Endothelial cell of umbilical vein (primary cell): ENCODE measurements at regions not wholly inside any gene's neighbourhood (a gene's known extent, or its start where the extent isn't known, plus 50 kb on each side); places are given as distances from the start of the nearest gene placed in this dataset.

Source experiments
- BruUV-seq: library from RNA; stranded (reverse); fragments of 400-500 nt; replicated peaks from 2 replicates; lab custom pipeline; 2021; lab: Mats Ljungman, UMichigan
- CTCF ChIA-PET: fragments of 300-600, 350-600 bp; sonication (Branson Sonifier 250); formaldehyde crosslinking; loops from one replicate; lab custom pipeline; 2021; ENCODE audit warnings: antibody characterized with exemption, inconsistent platforms; lab: Charles Lee
- POLR2A ChIA-PET: fragments of 300-600, 350-600 bp; sonication (Branson Sonifier 250); formaldehyde crosslinking; loops from one replicate; lab custom pipeline; 2021; ENCODE audit warnings: antibody characterized with exemption, inconsistent platforms; lab: Charles Lee
- DNase-seq: peaks from one replicate; pipeline ENCODE4 v3.0.0-alpha.2; 2011; ENCODE audit warnings: low read depth, low spot score
- FAIRE-seq: peaks from 2 replicates; lab custom pipeline; 2011; peaks lifted over from hg19 to GRCh38; lab: Jason Lieb, UNC
- H2AFZ ChIP-seq: 2 replicates; pipeline ENCODE4 v1.6.0; 2012; ENCODE audit warnings: low read depth, low read length, control low read depth, inconsistent platforms
- H3K27ac ChIP-seq: 2 replicates; pipeline ENCODE4 v1.5.1; 2011; ENCODE audit warnings: low read depth, mild to moderate bottlenecking, control low read depth, low read length, moderate library complexity; ENCODE audit not compliant: insufficient read depth
- H3K27me3 ChIP-seq, 2 experiments: 2 replicates each; pipeline versions ENCODE4 v1.6.0 to v1.6.1; 2011; ENCODE audit warnings: low read length in 2 of 2, mixed read lengths in 1 of 2; ENCODE audit not compliant: control insufficient read depth in 2 of 2, insufficient read depth in 2 of 2
- H3K36me3 ChIP-seq, 2 experiments: 2 replicates in 1 of 2; 3 replicates in 1 of 2; pipeline ENCODE4 v1.5.1; 2011; ENCODE audit warnings: low read length in 2 of 2, mild to moderate bottlenecking in 1 of 2, moderate library complexity in 1 of 2; ENCODE audit not compliant: control insufficient read depth in 2 of 2, insufficient read depth in 2 of 2; ENCODE audit errors: extremely low read depth in 1 of 2
- H3K4me1 ChIP-seq: 3 replicates; pipeline ENCODE4 v1.5.1; 2011; ENCODE audit warnings: mild to moderate bottlenecking, low read length; ENCODE audit not compliant: control insufficient read depth, insufficient read depth; ENCODE audit errors: extremely low read depth
- H3K4me2 ChIP-seq: 2 replicates; pipeline ENCODE4 v1.6.1; 2011; ENCODE audit warnings: low read length, control low read depth, mixed read lengths; ENCODE audit not compliant: insufficient read depth
- H3K4me3 ChIP-seq, 3 experiments: fragments of 200-600 bp in 1 of 3; sonication (generic), shearing (Covaris generic) in 1 of 3; replicated peaks in 1 of 3; 2 replicates each; pipeline ENCODE4 v1.5.1; 2011 to 2016; ENCODE audit warnings: control low read depth in 3 of 3, low read length in 3 of 3, mild to moderate bottlenecking in 2 of 3, inconsistent platforms in 1 of 3, low read depth in 1 of 3, moderate library complexity in 1 of 3; ENCODE audit not compliant: insufficient read depth in 1 of 3
- H3K79me2 ChIP-seq: 2 replicates; pipeline ENCODE4 v1.6.0; 2012; ENCODE audit warnings: low read length, inconsistent platforms; ENCODE audit not compliant: control insufficient read depth, insufficient read depth
- H3K9ac ChIP-seq: replicated peaks from 2 replicates; pipeline ENCODE3; 2011; ENCODE audit warnings: low read length, control low read depth; ENCODE audit not compliant: insufficient read depth; ENCODE audit errors: extremely low read depth
- H3K9me1 ChIP-seq: replicated peaks from 3 replicates; pipeline ENCODE4 v1.6.0; 2011; ENCODE audit warnings: mild to moderate bottlenecking, low read length; ENCODE audit not compliant: control insufficient read depth, insufficient read depth; ENCODE audit errors: extremely low read depth
- H3K9me3 ChIP-seq: replicated peaks from 2 replicates; pipeline ENCODE4 v1.5.1; 2012; ENCODE audit warnings: low read length, inconsistent platforms; ENCODE audit not compliant: control insufficient read depth, insufficient read depth
- H4K20me1 ChIP-seq: replicated peaks from 2 replicates; pipeline ENCODE3; 2011; ENCODE audit warnings: mild to moderate bottlenecking, low read length; ENCODE audit not compliant: control insufficient read depth, insufficient read depth; ENCODE audit errors: extremely low read depth
- CTCF ChIP-seq, 2 donors: IDR thresholded peaks; 1 replicate in 1 of 2; 2 replicates in 1 of 2; pipeline ENCODE4 v1.5.1; 2011; ENCODE audit warnings: low read length in 2 of 2, mild to moderate bottlenecking in 2 of 2, moderate library complexity in 2 of 2, control low read depth in 1 of 2, inconsistent platforms in 1 of 2, low read depth in 1 of 2; ENCODE audit not compliant: insufficient read depth in 1 of 2; ENCODE audit errors: extremely low read depth in 1 of 2
- EZH2 ChIP-seq: IDR thresholded peaks from 2 replicates; pipeline ENCODE4 v1.6.1; 2012; ENCODE audit warnings: borderline replicate concordance, low read depth, mild to moderate bottlenecking, moderate library complexity, low read length, inconsistent platforms; ENCODE audit not compliant: severe bottlenecking
- FOS ChIP-seq: IDR thresholded peaks from 2 replicates; pipeline ENCODE4 v1.6.1; 2011; ENCODE audit warnings: mild to moderate bottlenecking, low read length, moderate library complexity, borderline replicate concordance; ENCODE audit not compliant: insufficient read depth
- GATA2 ChIP-seq: IDR thresholded peaks from 2 replicates; pipeline ENCODE4 v1.7.0; 2011; ENCODE audit warnings: low read depth, mild to moderate bottlenecking, moderate library complexity, mixed read lengths, low read length; ENCODE audit not compliant: insufficient read length, insufficient read depth
- JUN ChIP-seq: IDR thresholded peaks from 2 replicates; pipeline ENCODE4 v1.6.1; 2011; ENCODE audit warnings: borderline replicate concordance, low read depth; ENCODE audit not compliant: insufficient read length, insufficient read depth
- MYC ChIP-seq: IDR thresholded peaks from one replicate; pipeline ENCODE4 v1.6.1; 2011; ENCODE audit warnings: mild to moderate bottlenecking, low read depth, low read length
- POLR2A ChIP-seq: IDR thresholded peaks from 2 replicates; pipeline ENCODE4 v1.6.1; 2012; ENCODE audit warnings: low read depth, mild to moderate bottlenecking, control low read depth, low read length
- POLR2AphosphoS5 ChIP-seq: IDR thresholded peaks from 2 replicates; pipeline ENCODE4 v1.6.1; 2012; ENCODE audit warnings: low read depth, mild to moderate bottlenecking, control low read depth, low read length, moderate library complexity; ENCODE audit not compliant: insufficient read depth
- dilution Hi-C: fragments of 300-500 bp; cut with MboI; formaldehyde crosslinking; loops from one replicate; pipeline ENCODE4 v1.15.0; 2019; ENCODE audit warnings: low sequenced_read_pairs; ENCODE audit not compliant: extremely low pct_ligation_motif_present
- intact Hi-C: fragments of 100-400 bp; cut with micrococcal nuclease; formaldehyde crosslinking; loops from one replicate; pipeline ENCODE4 v1.10.0; 2022

DNA sequence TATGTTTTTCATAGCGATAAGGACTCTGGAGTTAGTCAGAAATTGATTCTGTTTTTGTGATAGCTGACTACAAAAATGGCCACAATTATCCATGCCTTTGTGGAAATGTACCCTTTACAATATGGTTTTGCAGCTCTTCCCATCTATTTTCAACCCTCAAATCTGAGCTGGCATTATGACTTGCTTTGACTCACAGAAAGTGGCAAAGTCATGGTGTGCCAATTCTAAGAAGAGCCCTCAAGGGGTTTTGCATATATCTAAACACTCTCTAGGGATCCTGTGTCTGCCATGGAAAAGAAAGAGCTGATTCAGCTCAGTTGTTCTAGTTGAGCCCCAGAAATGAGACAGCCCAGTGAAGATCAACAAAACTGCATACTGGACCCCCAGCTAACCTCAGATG lies 390.5 kb upstream of the RAG2 start:
- no peak overlapping the region for H3K4me2 ChIP-seq
- no peak for FAIRE-seq
- CTCF ChIA-PET: no interaction called here
- no peaks in the 10 kb centered on the region for H3K36me3 ChIP-seq
- intact Hi-C loops: no loop called here
- dilution Hi-C loops: no loop called here
- no peaks in the 10 kb centered on the region for H3K4me1 ChIP-seq
- H2AFZ ChIP-seq: no peak overlapping the region
- H3K4me3 ChIP-seq: no peak overlapping the region
- BruUV-seq: no TSS peak
- H3K27ac ChIP-seq: no peak overlapping the region
- DNase-seq: no peak
- H3K27me3 ChIP-seq: no peaks in the 10 kb centered on the region
- POLR2A ChIA-PET: no interaction called here
- H3K9me1 ChIP-seq: no peaks in the 10 kb centered on the region
- H4K20me1 ChIP-seq: no peaks in the 10 kb centered on the region
- no peak overlapping the region for H3K9ac ChIP-seq
- no peaks in the 10 kb centered on the region for H3K79me2 ChIP-seq
- TF ChIP-seq FOS: no peak
- TF ChIP-seq MYC: no peak
- TF ChIP-seq EZH2: no peak
- no peak for TF ChIP-seq POLR2AphosphoS5
- TF ChIP-seq CTCF (IDR thresholded peaks at IDR 0.05; ENCODE audit: extremely low read depth in 1 of 2, insufficient read depth in 1 of 2, low read depth in 1 of 2, low read length in 2 of 2): no peak
- TF ChIP-seq POLR2A: no peak
- TF ChIP-seq JUN: no peak
- no peak for TF ChIP-seq GATA2
- H3K9me3 ChIP-seq: peaks cover 4% of the 10 kb centered on the region
